Mesendoderm (in vitro differentiated cells): ENCODE measurements at regions not wholly inside any gene's neighbourhood (a gene's known extent, or its start where the extent isn't known, plus 50 kb on each side); places are given as distances from the start of the nearest gene placed in this dataset.

Experiments
- DNase-seq: peaks from one replicate; pipeline ENCODE4 v3.0.0; 2013
- H2AK5ac ChIP-seq: 2 replicates; pipeline ENCODE4 v1.6.1; 2013; ENCODE audit warnings: low read length, inconsistent platforms
- H2BK120ac ChIP-seq: 2 replicates; pipeline ENCODE4 v1.6.1; 2013; ENCODE audit warnings: low read depth, mild to moderate bottlenecking, low read length, moderate library complexity, mixed read lengths
- H2BK15ac ChIP-seq: replicated peaks from 2 replicates; pipeline ENCODE4 v1.6.1; 2013; ENCODE audit warnings: low read depth, mild to moderate bottlenecking, moderate library complexity
- H2BK5ac ChIP-seq: 2 replicates; pipeline ENCODE4 v1.6.1; 2013; ENCODE audit warnings: low read length, inconsistent platforms
- H3K18ac ChIP-seq: 2 replicates; pipeline ENCODE4 v1.6.1; 2013; ENCODE audit warnings: mild to moderate bottlenecking, low read length, mixed read lengths
- H3K23ac ChIP-seq: one replicate; pipeline ENCODE4 v1.6.1; 2013; ENCODE audit warnings: low read length
- H3K27ac ChIP-seq: 2 replicates; pipeline ENCODE4 v1.5.1; 2013; ENCODE audit warnings: low read depth, mild to moderate bottlenecking, inconsistent platforms, low read length, moderate library complexity
- H3K27me3 ChIP-seq: 2 replicates; pipeline ENCODE4 v1.6.1; 2013; ENCODE audit warnings: low read length, control low read depth, mild to moderate bottlenecking, inconsistent platforms; ENCODE audit not compliant: insufficient read depth, poor library complexity
- H3K36me3 ChIP-seq: 2 replicates; pipeline ENCODE4 v1.6.1; 2013; ENCODE audit warnings: low read length, inconsistent platforms; ENCODE audit not compliant: control insufficient read depth, insufficient read depth
- H3K4ac ChIP-seq: one replicate; pipeline ENCODE4 v1.6.1; 2013; ENCODE audit warnings: low read depth, mild to moderate bottlenecking, low read length, moderate library complexity
- H3K4me1 ChIP-seq: 2 replicates; pipeline ENCODE4 v1.6.1; 2013; ENCODE audit warnings: low read depth, low read length, inconsistent platforms; ENCODE audit not compliant: control insufficient read depth
- H3K4me2 ChIP-seq: 2 replicates; pipeline ENCODE4 v1.6.1; 2013; ENCODE audit warnings: low read length
- H3K4me3 ChIP-seq: 2 replicates; pipeline ENCODE4 v1.5.1; 2013; ENCODE audit warnings: mild to moderate bottlenecking, low read length
- H3K56ac ChIP-seq: one replicate; pipeline ENCODE4 v1.6.1; 2013; ENCODE audit warnings: low read length
- H3K79me1 ChIP-seq: 2 replicates; pipeline ENCODE4 v1.6.1; 2013; ENCODE audit warnings: low read length, inconsistent platforms
- H3K79me2 ChIP-seq: 2 replicates; pipeline ENCODE4 v1.6.1; 2013; ENCODE audit warnings: mild to moderate bottlenecking, low read length; ENCODE audit not compliant: control insufficient read depth, insufficient read depth
- H3K9ac ChIP-seq: 2 replicates; pipeline ENCODE4 v1.6.1; 2013; ENCODE audit warnings: low read length, inconsistent platforms
- H4K5ac ChIP-seq: one replicate; pipeline ENCODE4 v1.6.1; 2013; ENCODE audit warnings: low read length
- H4K8ac ChIP-seq: one replicate; pipeline ENCODE4 v1.6.1; 2013; ENCODE audit warnings: low read depth, mild to moderate bottlenecking, control low read depth, low read length, moderate library complexity
- WGBS: extraction: QIAGEN DNeasy Blood & Tissue Kit; methylation state at CpG from one replicate; pipeline ENCODE4 v1.1.7; 2013; ENCODE audit warnings: low lambda C conversion rate, missing lambda C conversion rate; ENCODE audit not compliant: insufficient coverage; ENCODE audit errors: extremely low coverage; 5-methylcytosine and 5-hydroxymethylcytosine counted together

DNA sequence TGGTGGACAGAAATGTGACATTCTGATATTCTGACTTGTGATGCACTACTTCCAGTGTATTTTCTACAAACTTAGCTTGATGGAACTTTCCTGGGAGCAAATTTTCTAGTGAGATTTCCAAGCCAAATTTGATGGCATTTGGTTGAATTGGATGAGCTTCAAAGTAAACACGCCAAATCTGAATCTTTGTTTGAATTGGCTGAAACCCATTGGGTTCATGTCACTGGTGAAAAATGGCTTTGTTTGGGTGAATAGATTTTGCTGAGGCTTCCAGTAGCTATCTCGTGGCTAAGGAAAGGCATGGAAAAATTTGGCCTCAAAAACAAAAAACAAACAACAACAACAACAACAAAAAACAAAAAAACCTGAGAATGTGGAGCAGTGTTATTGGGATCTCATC is 271.1 kb upstream of the RPS23 start:
- no peak overlapping the region for H4K8ac ChIP-seq
- H3K4ac ChIP-seq: no peak overlapping the region
- no peak overlapping the region for H3K18ac ChIP-seq
- H3K27ac ChIP-seq: no peak overlapping the region
- no peak overlapping the region for H2BK120ac ChIP-seq
- H3K79me1 ChIP-seq: no peaks in the 10 kb centered on the region
- no peak overlapping the region for H3K56ac ChIP-seq
- WGBS: no CpG with 5 or more reads among the region's 2 CpGs
- no peak overlapping the region for H3K9ac ChIP-seq
- H3K23ac ChIP-seq: no peak overlapping the region
- no peak overlapping the region for H3K4me2 ChIP-seq
- no peaks in the 10 kb centered on the region for H3K4me1 ChIP-seq
- no peak for DNase-seq
- H2BK15ac ChIP-seq: no peak overlapping the region
- no peaks in the 10 kb centered on the region for H3K27me3 ChIP-seq
- no peak overlapping the region for H2AK5ac ChIP-seq
- H3K79me2 ChIP-seq: no peaks in the 10 kb centered on the region
- H4K5ac ChIP-seq: no peak overlapping the region
- H3K4me3 ChIP-seq: no peak overlapping the region
- H3K36me3 ChIP-seq: no peaks in the 10 kb centered on the region
- H2BK5ac ChIP-seq: no peak overlapping the region

DNA sequence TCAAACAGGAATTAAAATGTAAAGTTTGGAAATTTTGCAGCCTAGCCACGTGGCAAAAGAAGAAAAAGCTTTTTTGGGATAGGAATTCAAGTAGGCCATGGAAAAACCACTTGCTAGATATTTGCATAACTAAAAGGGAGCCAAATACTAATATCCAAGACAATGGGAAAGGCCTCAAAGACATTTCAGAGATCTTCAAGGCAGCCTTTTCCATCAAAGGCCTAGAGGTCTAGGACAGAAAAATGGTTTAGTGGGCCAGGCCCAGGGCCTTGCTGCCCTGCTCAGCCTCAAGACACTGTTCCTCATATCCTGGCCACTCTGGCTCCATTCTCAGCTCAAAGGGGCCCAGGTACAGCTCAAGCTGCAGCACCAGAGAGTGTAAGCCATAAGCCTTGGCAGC is 265.9 kb upstream of the RPS23 start:
- Histone ChIP-seq H2BK15ac (no peak overlapping the region), H4K8ac (no peak overlapping the region), H3K4me2 (no peak overlapping the region), H2AK5ac (no peak overlapping the region), H3K79me2 (no peaks in the 10 kb centered on the region), H2BK5ac (no peak overlapping the region), H3K27ac (no peak overlapping the region), H2BK120ac (no peak overlapping the region), H3K23ac (no peak overlapping the region), H3K4me1 (no peaks in the 10 kb centered on the region), H3K4me3 (no peak overlapping the region), H3K79me1 (no peaks in the 10 kb centered on the region), H4K5ac (no peak overlapping the region), H3K4ac (no peak overlapping the region), H3K36me3 (no peaks in the 10 kb centered on the region), H3K9ac (no peak overlapping the region), H3K27me3 (no peaks in the 10 kb centered on the region), H3K56ac (no peak overlapping the region), H3K18ac (no peak overlapping the region)
- no peak for DNase-seq
- WGBS: no CpG with 5 or more reads among the region's 1 CpG

DNA sequence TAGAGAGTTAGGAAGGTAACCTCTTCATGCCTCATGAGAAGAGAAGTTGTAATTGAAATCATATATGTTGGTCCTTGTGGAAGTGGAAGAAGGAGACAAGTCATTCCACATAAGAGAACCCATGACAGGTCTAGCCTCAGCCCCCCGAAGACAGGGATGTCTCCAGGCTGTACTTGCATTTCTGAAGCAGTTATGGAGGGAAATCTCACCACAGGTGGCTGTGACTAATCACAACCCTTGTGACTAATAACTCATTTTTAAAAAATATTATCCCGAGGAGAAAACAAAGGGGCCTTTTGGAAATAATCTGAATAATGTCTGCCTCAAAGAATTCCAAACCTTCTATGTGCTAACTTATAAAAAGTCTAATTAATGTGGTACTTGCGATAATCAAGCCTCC is 262.1 kb upstream of the RPS23 start:
- no CpG with 5 or more reads among the region's 3 CpGs for WGBS
- Histone ChIP-seq H3K79me2 (no peaks in the 10 kb centered on the region), H3K18ac (no peak overlapping the region), H2BK15ac (no peak overlapping the region), H3K4me1 (peaks cover 2% of the 10 kb centered on the region), H4K8ac (no peak overlapping the region), H3K56ac (no peak overlapping the region), H4K5ac (no peak overlapping the region), H3K36me3 (no peaks in the 10 kb centered on the region), H2BK5ac (no peak overlapping the region), H3K27me3 (no peaks in the 10 kb centered on the region), H3K27ac (no peak overlapping the region), H2BK120ac (no peak overlapping the region), H3K4me2 (no peak overlapping the region), H3K9ac (no peak overlapping the region), H3K79me1 (no peaks in the 10 kb centered on the region), H3K23ac (no peak overlapping the region), H2AK5ac (no peak overlapping the region), H3K4me3 (no peak overlapping the region), H3K4ac (no peak overlapping the region)
- no peak for DNase-seq

DNA sequence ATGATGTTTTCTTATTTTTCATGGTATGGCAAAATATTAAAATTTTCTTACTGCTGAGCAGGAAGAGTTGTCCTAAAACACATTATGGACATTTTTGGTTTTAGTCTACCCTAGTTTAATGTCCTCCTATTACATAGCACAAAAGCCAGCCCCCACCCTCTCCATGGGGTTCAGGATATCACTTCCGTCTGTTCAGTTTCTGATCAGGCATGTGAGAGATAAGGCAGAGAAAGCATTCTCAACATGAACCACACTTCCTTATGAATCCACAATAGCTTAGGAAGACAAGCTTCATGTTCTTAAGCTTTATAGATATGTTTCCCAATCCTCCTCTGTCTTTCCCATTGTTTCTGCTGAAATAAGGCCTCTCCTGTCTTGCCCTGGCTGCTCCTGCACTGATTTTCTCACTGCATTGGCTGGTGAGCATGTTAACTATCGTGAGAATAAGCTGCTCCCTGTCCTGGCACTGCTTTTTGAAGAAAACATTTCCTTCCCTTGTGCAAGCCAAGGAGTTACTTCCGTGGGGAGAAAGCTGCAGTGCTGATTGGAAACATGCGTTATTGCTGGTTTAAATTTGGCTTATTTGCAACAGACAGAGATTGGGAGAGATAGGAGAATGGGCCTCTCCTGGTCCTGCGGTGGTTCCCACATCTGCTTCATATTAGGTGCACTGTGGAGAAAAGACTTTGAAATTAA is 260.3 kb upstream of the RPS23 start:
- H3K56ac ChIP-seq: peak overlapping the region; percentile 27
- H3K79me2 ChIP-seq: no peaks in the 10 kb centered on the region
- H3K4ac ChIP-seq: no peak overlapping the region
- peak; percentile 34 for DNase-seq
- no CpG with 5 or more reads among the region's 5 CpGs for WGBS
- H2BK5ac ChIP-seq: no peak overlapping the region
- no peak overlapping the region for H3K27ac ChIP-seq
- H3K4me2 ChIP-seq: no peak overlapping the region
- no peak overlapping the region for H3K4me3 ChIP-seq
- H2BK120ac ChIP-seq: no peak overlapping the region
- H3K9ac ChIP-seq: no peak overlapping the region
- H4K5ac ChIP-seq: no peak overlapping the region
- no peak overlapping the region for H3K18ac ChIP-seq
- H2AK5ac ChIP-seq: no peak overlapping the region
- no peaks in the 10 kb centered on the region for H3K79me1 ChIP-seq
- no peak overlapping the region for H4K8ac ChIP-seq
- no peak overlapping the region for H2BK15ac ChIP-seq
- no peaks in the 10 kb centered on the region for H3K27me3 ChIP-seq
- peaks cover 2% of the 10 kb centered on the region for H3K4me1 ChIP-seq
- no peak overlapping the region for H3K23ac ChIP-seq
- H3K36me3 ChIP-seq: no peaks in the 10 kb centered on the region

DNA sequence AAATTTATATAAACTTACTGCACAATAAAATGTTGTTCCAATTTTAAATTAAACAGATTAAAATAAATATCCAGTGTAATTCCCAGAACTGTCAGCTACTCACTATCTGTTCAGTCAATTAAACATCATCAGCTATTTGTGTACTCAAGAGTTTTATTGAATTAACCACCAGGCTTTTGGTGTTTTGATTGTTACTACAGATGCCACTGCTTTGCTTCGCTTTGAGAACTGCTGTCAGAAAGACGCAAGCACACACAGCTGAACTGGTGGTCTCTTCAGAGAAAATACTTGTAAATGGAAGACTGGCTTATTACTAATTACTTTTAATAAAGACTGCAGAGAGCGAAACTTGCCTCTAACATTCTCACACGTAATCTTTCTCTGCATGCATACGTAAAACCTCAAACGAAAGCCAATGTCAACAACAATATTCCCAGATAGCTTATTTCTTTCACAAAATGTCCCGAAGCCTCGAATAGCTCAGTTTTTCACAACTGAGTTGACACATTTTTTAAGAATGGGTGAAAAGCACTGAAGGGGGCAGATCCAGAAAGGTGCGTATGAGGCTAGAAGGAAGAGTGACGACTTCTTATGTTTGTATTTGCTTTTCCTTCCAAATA is 259.6 kb upstream of the RPS23 start:
- H3K27me3 ChIP-seq: no peaks in the 10 kb centered on the region
- no peak overlapping the region for H2BK120ac ChIP-seq
- no peak overlapping the region for H4K5ac ChIP-seq
- no CpG with 5 or more reads among the region's 10 CpGs for WGBS
- no peaks in the 10 kb centered on the region for H3K79me2 ChIP-seq
- no peak overlapping the region for H3K23ac ChIP-seq
- no peak overlapping the region for H3K4me2 ChIP-seq
- H3K56ac ChIP-seq: no peak overlapping the region
- H3K4me1 ChIP-seq: peaks cover 2% of the 10 kb centered on the region
- DNase-seq: no peak
- no peak overlapping the region for H2BK15ac ChIP-seq
- no peak overlapping the region for H3K18ac ChIP-seq
- no peak overlapping the region for H3K9ac ChIP-seq
- no peaks in the 10 kb centered on the region for H3K79me1 ChIP-seq
- H2AK5ac ChIP-seq: no peak overlapping the region
- no peak overlapping the region for H3K4ac ChIP-seq
- H3K4me3 ChIP-seq: no peak overlapping the region
- H2BK5ac ChIP-seq: no peak overlapping the region
- H3K27ac ChIP-seq: no peak overlapping the region
- no peak overlapping the region for H4K8ac ChIP-seq
- no peaks in the 10 kb centered on the region for H3K36me3 ChIP-seq

DNA sequence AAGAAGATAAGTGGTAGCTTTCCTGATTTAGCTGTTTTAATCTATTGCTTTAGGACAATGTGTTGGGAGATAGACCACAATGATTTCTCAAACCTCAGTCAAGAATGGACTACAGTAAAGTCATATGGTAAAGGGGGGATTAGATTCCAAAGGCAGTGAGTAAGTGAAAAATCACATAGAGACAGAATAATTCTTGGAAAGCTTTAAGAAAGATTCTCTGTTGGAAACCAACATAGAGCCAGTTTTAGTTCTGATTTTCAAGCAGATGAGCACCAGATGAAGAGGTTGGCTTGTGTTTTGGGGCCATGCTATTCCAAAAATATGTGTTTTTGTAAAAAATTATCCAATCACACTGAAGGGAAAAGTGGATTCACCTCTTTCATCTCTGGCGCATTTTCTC is 256.8 kb upstream of the RPS23 start:
- Histone ChIP-seq H2BK120ac (no peak overlapping the region), H3K4me1 (peaks cover 2% of the 10 kb centered on the region), H4K5ac (no peak overlapping the region), H2AK5ac (no peak overlapping the region), H3K23ac (no peak overlapping the region), H3K27me3 (no peaks in the 10 kb centered on the region), H3K9ac (no peak overlapping the region), H3K18ac (no peak overlapping the region), H3K36me3 (no peaks in the 10 kb centered on the region), H3K79me2 (no peaks in the 10 kb centered on the region), H3K4ac (no peak overlapping the region), H3K56ac (no peak overlapping the region), H3K79me1 (no peaks in the 10 kb centered on the region), H3K27ac (no peak overlapping the region), H3K4me2 (no peak overlapping the region), H2BK5ac (no peak overlapping the region), H4K8ac (no peak overlapping the region), H3K4me3 (no peak overlapping the region), H2BK15ac (no peak overlapping the region)
- no peak for DNase-seq
- WGBS: no CpG with 5 or more reads among the region's 1 CpG
